Stimulated activated effector memory CD8-positive, alpha-beta T cell treated with anti-CD3 and anti-CD28 coated beads, Interleukin-12 subunit alpha, Interleukin-12 subunit beta, amount 100 ng/mL, for 72 hours (primary cell): ENCODE measurements at regions not wholly inside any gene's neighbourhood (a gene's known extent, or its start where the extent isn't known, plus 50 kb on each side); places are given as distances from the start of the nearest gene placed in this dataset.
"Not testable (repeated sequence)": the region's sequence is repeated elsewhere in the genome, so short reads cannot be mapped to it uniquely, and the experiment has no call there.

Experiments used
- ATAC-seq: fragments of 150-1000 bp; cut with Tn5 transposase; 2 replicates; pipeline ENCODE4 v1.10.0; 2021
- DNase-seq, 2 donors: peaks; one replicate each; pipeline ENCODE4 v3.0.0; 2021 to 2022; ENCODE audit warnings: low spot score in 2 of 2
- H3K27ac Mint-ChIP-seq: one replicate; pipeline ENCODE4 v1.8.0; 2022; ENCODE audit warnings: mild to moderate bottlenecking, mixed read lengths
- H3K36me3 Mint-ChIP-seq: one replicate; pipeline ENCODE4 v1.8.0; 2022; ENCODE audit warnings: mild to moderate bottlenecking, mixed read lengths
- H3K4me1 Mint-ChIP-seq: one replicate; pipeline ENCODE4 v1.8.0; 2022; ENCODE audit warnings: mixed read lengths
- H3K4me3 Mint-ChIP-seq: one replicate; pipeline ENCODE4 v1.8.0; 2022; ENCODE audit warnings: mild to moderate bottlenecking, mixed read lengths
- H3K9me3 Mint-ChIP-seq: one replicate; pipeline ENCODE4 v1.8.0; 2022; ENCODE audit warnings: mixed read lengths

DNA sequence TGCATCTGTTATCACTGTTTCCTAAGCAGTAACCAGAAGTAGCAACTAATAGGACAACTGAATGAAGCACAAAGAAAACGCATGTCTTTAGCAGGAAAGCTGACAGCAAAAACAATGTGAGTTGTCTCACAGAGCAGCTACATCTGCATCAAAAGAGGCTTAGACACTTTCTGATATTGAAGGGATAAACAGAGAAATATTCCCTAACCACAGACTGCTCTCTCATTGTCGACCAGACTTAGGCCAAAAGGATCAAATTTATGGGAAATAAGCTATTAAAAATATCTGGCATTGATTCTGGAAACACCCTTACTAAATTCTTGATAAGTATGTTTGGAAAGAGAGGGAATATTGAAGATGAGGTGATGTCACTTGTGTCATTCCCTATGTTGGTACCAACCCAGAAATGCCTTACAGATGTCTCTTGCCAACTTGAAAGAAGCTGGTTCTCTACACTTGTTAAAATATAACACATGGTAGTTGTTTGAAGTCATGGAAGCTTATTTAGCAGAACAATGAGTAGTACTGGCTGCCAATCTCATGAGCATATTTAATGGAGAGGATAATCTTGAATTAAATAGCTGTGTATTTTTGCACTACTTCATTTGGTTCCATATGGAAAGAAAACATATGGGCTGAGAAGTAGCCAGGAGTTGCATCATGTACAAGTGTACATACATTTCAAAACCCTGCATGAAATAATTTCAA, 929.3 kb upstream of the MAN1A1 start:
- Mint-ChIP-seq H3K4me3 (no peak overlapping the region), H3K9me3 (no peaks in the 10 kb centered on the region), H3K36me3 (no peaks in the 10 kb centered on the region), H3K4me1 (no peaks in the 10 kb centered on the region), H3K27ac (no peak overlapping the region)
- ATAC-seq (no peak), DNase-seq (no peak)

DNA sequence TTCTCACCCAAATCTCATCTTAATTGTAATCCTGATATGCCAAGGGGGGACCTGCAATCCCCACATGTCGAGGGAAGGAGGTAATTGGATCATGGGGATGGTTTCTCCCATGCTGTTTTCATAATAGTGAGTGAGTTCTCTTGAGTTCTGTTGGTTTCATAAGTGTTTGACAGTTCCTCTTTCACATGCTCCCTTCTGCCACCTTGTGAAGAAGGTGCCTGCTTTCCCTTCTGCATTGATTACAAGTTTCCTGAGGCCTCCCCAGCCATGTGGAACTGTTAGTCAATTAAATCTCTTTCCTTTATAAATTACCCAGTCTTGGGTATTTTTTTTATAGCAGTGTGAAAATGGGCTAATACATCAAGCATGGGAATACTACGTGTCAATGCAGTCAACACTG, 925.0 kb upstream of the MAN1A1 start:
- no peak overlapping the region for H3K4me3 Mint-ChIP-seq
- no peak for ATAC-seq

GRCh38 chr6:120273411-120273810, 923.9 kb upstream of the MAN1A1 start:
- DNase-seq = no peak
- peaks cover 5% of the 10 kb centered on the region for H3K9me3 Mint-ChIP-seq
- H3K4me1 Mint-ChIP-seq = no peaks in the 10 kb centered on the region
- H3K4me3 Mint-ChIP-seq = no peak overlapping the region
- no peak overlapping the region for H3K27ac Mint-ChIP-seq
- ATAC-seq = no peak
- H3K36me3 Mint-ChIP-seq = no peaks in the 10 kb centered on the region

More for the DNA sequence above, 925.0 kb upstream of the MAN1A1 start:
- Mint-ChIP-seq H3K9me3 (peaks cover 5% of the 10 kb centered on the region), H3K27ac (no peak overlapping the region), H3K4me1 (no peaks in the 10 kb centered on the region), H3K36me3 (no peaks in the 10 kb centered on the region)
- DNase-seq = no peak

DNA sequence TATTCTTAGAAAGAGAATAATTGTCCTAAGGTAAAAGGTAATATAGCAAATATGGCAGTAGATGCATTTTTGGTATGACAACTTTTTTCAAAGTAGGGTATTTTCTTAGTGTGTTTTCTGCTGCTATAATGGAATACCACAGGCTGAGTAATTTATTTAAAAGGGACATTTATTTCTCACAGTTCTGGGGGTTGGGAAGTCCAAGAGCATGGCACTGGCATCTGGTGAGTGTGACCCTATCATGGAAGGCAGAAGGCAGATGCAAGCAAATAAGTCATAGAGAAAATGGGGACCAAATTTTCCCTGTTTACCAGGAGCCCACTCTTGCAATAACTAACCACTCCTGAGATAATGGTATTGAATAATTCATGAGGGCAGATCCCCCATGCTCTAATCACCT, 922.5 kb upstream of the MAN1A1 start:
- H3K27ac Mint-ChIP-seq = no peak overlapping the region
- ATAC-seq = no peak
- H3K9me3 Mint-ChIP-seq = peaks cover 5% of the 10 kb centered on the region
- no peaks in the 10 kb centered on the region for H3K36me3 Mint-ChIP-seq
- H3K4me3 Mint-ChIP-seq = no peak overlapping the region
- DNase-seq = no peak
- H3K4me1 Mint-ChIP-seq = no peaks in the 10 kb centered on the region

DNA sequence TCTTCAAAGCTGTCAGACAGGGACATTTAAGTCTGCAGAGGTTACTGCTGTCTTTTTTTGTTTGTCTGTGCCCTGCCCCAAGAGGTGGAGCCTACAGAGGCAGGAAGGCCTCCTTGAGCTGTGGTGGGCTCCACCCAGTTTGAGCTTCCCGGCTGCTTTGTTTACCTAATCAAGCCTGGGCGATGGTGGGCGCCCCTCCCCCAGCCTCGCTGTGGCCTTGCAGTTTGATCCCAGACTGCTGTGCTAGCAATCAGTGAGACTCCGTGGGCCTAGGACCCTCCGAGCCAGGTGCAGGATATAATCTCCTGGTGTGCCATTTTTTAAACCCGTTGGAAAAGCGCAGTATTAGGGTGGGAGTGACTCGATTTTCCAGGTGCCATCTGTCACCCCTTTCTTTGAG, 918.7 kb upstream of the MAN1A1 start:
- not testable (repeated sequence) for H3K27ac Mint-ChIP-seq, H3K4me1 Mint-ChIP-seq, ATAC-seq, DNase-seq, H3K36me3 Mint-ChIP-seq, H3K4me3 Mint-ChIP-seq
- peaks cover 12% of the 10 kb centered on the region for H3K9me3 Mint-ChIP-seq

DNA sequence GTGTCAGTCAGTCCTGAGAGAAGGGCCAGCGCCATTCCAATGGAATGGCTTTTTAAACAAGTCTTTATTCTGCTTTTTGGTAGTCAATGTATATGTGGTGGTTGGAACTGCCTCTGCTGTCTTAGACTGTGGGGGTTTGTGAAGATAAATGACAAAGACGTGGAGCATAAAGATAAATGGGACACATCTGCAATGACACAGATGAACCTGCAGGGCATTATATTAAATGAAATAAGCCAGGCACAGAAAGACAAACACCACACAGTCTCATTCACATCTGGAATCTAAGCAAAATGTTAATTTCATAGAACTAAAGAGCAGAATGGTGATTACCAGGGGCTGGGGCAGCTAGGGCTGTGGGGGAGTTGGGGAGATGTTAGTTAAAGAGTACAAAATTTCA, 912.8 kb upstream of the MAN1A1 start:
- Mint-ChIP-seq H3K9me3 (peaks cover 7% of the 10 kb centered on the region), H3K4me1 (no peaks in the 10 kb centered on the region), H3K4me3 (no peak overlapping the region), H3K36me3 (no peaks in the 10 kb centered on the region), H3K27ac (no peak overlapping the region)
- DNase-seq (no peak), ATAC-seq (no peak)

DNA sequence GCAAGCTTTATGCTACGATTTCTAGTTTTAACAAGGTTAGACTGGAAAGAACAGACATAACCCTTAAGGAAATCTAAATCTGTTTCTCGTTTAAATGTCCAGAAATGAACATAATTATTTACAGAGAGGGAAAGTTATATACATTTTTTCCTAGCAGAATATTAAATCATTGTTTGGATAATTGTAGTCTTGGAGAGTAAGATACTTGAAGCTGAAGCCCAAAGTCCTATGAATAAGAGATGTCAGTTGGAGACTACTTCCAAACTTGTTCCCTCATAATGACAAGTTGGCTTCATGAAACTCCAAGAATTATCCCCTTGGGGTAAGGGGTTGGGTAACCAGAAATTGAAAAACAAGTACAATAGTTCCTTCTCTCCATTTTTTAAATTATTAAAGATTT, 911.1 kb upstream of the MAN1A1 start:
- no peaks in the 10 kb centered on the region for H3K9me3 Mint-ChIP-seq
- H3K27ac Mint-ChIP-seq = no peak overlapping the region
- DNase-seq = no peak
- no peak overlapping the region for H3K4me3 Mint-ChIP-seq
- ATAC-seq = no peak
- H3K36me3 Mint-ChIP-seq = no peaks in the 10 kb centered on the region
- no peaks in the 10 kb centered on the region for H3K4me1 Mint-ChIP-seq

DNA sequence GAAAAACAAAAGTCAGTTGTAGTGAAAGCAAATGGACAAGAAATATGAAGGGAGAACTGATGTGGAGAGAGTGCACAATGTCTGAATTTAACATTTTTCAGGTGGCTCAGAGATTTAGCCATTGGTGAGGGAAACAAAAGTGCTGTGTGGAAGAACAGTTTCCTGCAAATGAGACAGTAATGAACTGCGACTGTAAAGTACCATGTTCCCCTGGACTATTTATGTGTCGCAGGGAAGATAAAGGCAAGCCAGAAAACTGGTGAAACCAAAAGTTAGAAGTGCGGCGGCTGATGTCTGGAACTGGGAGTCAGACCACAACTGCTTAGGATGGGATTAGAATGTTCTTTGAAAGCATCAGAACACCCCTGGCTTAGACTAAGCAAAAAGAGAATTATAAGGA, 905.1 kb upstream of the MAN1A1 start:
- Mint-ChIP-seq H3K27ac (no peak overlapping the region), H3K9me3 (peaks cover 12% of the 10 kb centered on the region), H3K4me1 (no peaks in the 10 kb centered on the region), H3K36me3 (no peaks in the 10 kb centered on the region), H3K4me3 (no peak overlapping the region)
- ATAC-seq (no peak), DNase-seq (no peak)

DNA sequence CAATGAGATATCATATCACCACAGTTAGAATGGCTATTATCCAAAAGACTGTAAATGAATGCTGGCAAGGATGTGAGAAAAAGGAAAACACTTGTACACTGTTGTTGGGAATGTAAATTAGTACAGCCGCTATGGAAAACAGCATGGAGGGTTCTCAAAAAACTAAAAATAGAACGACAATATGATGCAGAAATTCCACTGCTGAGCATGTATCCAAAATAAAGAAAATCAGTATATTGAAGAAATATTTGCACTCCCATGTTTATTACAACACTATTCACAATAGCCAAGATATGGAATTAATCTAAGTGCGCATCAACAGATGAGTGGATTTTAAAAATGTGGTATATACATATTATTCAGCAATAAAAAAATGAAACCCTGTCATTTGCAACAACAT, 898.9 kb upstream of the MAN1A1 start:
- no peak overlapping the region for H3K4me3 Mint-ChIP-seq
- no peak for DNase-seq
- H3K27ac Mint-ChIP-seq = no peak overlapping the region
- no peaks in the 10 kb centered on the region for H3K36me3 Mint-ChIP-seq
- peaks cover 12% of the 10 kb centered on the region for H3K9me3 Mint-ChIP-seq
- ATAC-seq = no peak
- no peaks in the 10 kb centered on the region for H3K4me1 Mint-ChIP-seq

DNA sequence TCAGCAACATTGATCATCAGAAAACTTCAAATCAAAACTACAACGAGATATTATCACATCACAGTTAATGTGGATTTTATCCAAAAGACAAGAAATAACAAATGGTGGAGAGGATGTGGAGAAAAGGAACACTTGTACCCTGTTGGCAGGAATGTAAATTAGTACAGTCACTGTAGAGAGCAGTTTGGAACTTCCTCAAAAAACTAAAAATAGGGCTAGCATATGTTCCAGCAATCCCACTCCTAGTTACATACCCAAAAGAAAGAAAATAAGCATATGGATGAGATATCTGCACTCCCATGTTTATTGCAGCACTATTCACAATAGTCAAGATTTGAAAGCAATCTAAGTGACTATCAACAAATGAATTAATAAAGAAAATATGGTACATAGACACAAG, 887.7 kb upstream of the MAN1A1 start:
- H3K9me3 Mint-ChIP-seq = peaks cover 10% of the 10 kb centered on the region
- no peak overlapping the region for H3K27ac Mint-ChIP-seq
- H3K4me3 Mint-ChIP-seq = no peak overlapping the region
- DNase-seq (no peak), ATAC-seq (no peak)
- H3K4me1 Mint-ChIP-seq = no peaks in the 10 kb centered on the region
- no peaks in the 10 kb centered on the region for H3K36me3 Mint-ChIP-seq

DNA sequence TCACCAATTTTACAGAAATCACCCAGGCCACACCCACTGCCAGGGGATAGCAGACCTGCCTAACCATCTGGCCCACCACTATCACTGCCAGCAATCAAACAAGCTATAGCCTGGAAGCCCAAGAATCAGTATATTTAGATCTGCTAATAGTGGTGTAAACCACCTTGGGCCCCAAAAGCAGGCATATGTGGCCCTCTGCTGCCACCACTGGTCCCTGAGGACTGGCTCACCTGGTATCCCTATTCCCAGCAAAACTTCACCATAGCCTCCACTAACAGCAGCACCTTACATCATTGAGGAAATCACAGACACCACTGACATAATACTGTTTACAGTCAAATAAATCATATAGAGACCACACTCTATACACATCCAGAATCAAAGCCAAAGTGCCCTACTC, 880.4 kb upstream of the MAN1A1 start:
- Mint-ChIP-seq H3K9me3 (peaks cover 7% of the 10 kb centered on the region), H3K27ac (no peak overlapping the region), H3K4me3 (no peak overlapping the region), H3K4me1 (no peaks in the 10 kb centered on the region), H3K36me3 (no peaks in the 10 kb centered on the region)
- DNase-seq (no peak), ATAC-seq (no peak)

DNA sequence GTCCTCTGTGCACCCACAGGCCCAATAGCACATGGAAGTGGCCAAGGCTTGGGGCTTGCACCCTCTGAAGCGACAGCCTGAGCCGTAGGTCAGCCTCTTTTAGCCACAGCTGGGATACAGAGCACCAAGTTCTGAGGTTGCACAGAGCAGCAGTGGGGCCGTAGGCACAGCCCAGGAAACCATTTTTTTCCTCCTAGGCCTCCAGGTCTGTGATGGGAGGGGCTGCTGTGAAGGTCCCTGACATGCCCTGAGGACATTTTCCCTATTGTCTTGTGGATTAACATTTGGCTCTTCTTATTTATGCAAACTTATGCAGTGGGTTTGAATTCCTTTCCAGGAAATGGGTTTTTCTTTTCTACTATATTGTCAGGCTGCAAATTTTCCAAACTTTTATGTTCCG, 878.7 kb upstream of the MAN1A1 start:
- Mint-ChIP-seq H3K9me3 (peaks cover 3% of the 10 kb centered on the region), H3K4me3 (no peak overlapping the region), H3K27ac (no peak overlapping the region), H3K36me3 (no peaks in the 10 kb centered on the region), H3K4me1 (no peaks in the 10 kb centered on the region)
- DNase-seq (no peak), ATAC-seq (no peak)

DNA sequence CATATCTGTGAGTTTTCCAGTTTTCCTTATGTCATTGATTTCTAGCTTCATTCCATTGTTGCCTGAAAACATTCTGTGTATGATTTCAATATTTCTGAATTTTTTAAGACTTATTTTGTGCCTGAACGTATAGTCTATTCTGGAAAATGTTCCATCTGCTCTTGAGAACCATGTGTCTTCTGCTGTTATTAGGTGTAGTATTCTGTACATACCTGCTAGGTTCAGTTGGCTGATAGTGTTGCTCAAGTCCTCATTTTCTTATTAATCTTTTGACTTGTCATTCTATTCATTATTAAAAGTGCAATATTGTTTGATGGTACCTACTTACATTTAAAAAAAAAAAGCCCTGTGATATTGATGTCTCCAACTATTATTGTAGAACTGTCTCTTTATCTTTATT, 869.8 kb upstream of the MAN1A1 start:
- H3K9me3 Mint-ChIP-seq = peaks cover 3% of the 10 kb centered on the region
- no peak overlapping the region for H3K27ac Mint-ChIP-seq
- H3K4me1 Mint-ChIP-seq = no peaks in the 10 kb centered on the region
- DNase-seq = no peak
- no peaks in the 10 kb centered on the region for H3K36me3 Mint-ChIP-seq
- H3K4me3 Mint-ChIP-seq = no peak overlapping the region
- ATAC-seq = no peak

DNA sequence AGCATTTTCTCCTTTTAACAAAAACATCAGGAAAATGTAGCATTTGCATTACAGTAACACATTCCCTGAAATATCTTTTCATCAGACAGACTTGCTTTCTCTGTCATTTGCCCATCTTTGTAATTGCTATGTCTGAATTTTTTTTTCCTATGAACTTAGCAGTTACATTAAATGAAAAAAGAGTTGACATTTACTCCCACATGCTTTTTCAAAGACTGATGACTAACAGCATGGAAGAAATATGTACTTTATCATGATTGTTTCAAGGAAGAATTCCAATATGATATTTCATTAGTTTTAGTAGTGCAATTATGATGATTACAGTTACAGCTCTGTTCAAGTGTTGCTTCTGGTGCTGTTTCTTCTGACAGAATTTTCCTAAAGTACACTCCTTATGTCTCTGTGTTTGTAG, 864.5 kb upstream of the MAN1A1 start:
- Mint-ChIP-seq H3K4me3 (no peak overlapping the region), H3K36me3 (no peaks in the 10 kb centered on the region), H3K4me1 (no peaks in the 10 kb centered on the region), H3K27ac (no peak overlapping the region), H3K9me3 (peaks cover 5% of the 10 kb centered on the region)
- ATAC-seq (no peak), DNase-seq (no peak)

GRCh38 chr6:120211955-120212792, 862.6 kb upstream of the MAN1A1 start:
- Mint-ChIP-seq H3K4me3 (no peak overlapping the region), H3K36me3 (no peaks in the 10 kb centered on the region)

GRCh38 chr6:120202878-120203277, 853.3 kb upstream of the MAN1A1 start:
- H3K36me3 Mint-ChIP-seq = no peaks in the 10 kb centered on the region
- H3K4me1 Mint-ChIP-seq = no peaks in the 10 kb centered on the region
- H3K9me3 Mint-ChIP-seq = peaks cover 5% of the 10 kb centered on the region
- no peak overlapping the region for H3K4me3 Mint-ChIP-seq
- no peak overlapping the region for H3K27ac Mint-ChIP-seq
- no peak for DNase-seq
- ATAC-seq = no peak

More at GRCh38 chr6:120211955-120212792, 862.6 kb upstream of the MAN1A1 start:
- H3K4me1 Mint-ChIP-seq = no peaks in the 10 kb centered on the region
- H3K27ac Mint-ChIP-seq = no peak overlapping the region
- H3K9me3 Mint-ChIP-seq = peaks cover 2% of the 10 kb centered on the region
- DNase-seq (no peak), ATAC-seq (no peak)
